GDM1 (cell line): ENCODE measurements at regions not wholly inside any gene's neighbourhood (a gene's known extent, or its start where the extent isn't known, plus 50 kb on each side); places are given as distances from the start of the nearest gene placed in this dataset.
"Not testable (repeated sequence)": the region's sequence is repeated elsewhere in the genome, so short reads cannot be mapped to it uniquely, and the experiment has no call there.

Experiments
- DNase-seq: peaks from one replicate; lab custom pipeline; 2025; lab: John Stamatoyannopoulos, UW

DNA sequence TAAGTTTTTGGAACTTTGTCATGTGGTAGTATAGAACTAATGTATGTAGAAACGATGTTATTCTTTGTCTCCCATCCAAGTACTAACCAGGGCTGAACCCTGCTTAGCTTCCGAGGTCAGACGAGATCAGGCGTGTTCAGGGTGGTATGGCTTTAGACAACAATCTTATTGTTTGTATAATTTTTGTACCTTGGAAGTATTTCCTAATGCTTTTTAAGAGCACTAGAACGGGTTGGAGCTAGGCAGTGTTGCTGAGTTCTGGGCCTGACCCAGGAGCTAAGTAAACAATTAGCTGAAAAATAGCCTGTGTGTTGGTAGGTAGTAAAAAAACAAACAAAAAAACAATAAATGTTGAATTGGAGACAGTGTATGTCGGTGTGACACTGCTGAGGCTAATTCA lies 244.3 kb downstream of the EMP1 start:
- DNase-seq = no peak

DNA sequence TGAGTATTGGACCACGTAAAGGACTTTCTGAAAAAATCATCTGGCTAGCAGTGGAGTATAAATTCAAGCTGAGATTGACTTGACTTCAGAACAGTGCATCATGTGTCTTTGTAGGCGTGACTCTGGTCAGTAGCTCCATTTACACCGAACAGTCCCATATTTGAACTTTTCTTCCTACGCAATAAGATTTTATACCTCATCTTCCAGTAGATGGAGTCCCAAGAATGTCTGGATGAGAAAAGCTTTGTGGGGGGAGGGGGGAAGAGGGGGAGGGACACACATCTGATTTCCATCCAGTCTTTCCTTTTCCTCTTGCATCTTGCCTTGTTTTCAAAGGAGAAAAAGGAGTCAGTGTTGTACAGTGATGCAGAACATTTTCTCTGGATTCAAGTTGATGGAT lies 241.0 kb downstream of the EMP1 start:
- no peak for DNase-seq

DNA sequence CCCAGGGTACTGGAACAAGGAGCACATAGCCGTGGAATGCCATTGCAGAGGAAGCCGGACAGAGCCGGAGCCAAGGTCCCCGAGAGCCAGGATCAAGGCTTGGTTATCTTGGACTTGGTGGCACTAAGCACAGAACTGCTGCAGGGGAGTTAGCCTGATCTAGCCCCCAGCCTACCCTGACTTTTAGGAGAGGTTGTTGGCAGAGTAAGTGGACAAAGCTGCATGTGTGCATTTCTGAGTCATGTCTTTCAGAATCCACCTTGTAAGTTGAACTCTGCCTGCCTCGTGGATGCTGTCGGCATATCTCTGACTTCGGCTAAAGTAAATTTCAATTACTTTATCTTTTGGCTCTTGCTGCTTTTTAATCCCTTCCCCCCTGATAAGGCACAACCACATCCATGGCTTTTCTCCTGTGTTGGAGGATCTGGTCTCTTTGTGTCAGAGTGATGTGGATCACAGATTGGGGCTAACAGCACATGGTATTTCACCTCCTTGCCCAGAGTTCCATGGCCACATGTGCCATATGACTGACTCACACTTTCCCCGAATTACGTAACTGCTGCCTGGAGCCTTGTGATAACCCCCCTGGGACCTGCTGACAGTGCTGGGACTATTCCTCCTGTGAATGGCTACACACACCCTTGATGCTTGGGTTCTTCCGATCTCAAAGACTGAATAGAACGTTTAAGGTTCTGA lies 240.3 kb downstream of the EMP1 start:
- DNase-seq = no peak

DNA sequence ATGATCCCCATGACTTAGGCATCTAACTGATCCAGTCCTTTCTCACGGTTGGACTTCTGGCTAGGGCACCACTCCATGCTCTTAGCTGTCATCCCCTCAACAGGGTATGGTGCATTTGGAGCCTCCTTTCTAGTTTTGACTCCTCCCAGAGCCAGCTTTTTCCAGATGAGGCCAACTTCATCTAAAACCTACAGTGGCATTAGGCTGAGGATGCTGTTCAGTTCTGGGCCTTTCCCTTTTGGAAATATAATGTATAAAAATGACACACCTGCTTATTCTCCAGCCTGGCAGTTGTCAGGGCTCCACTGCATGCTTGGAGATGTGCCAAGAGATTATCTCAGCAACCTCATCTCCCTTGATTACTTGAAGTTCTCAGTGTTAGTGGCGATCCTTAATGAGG lies 239.7 kb downstream of the EMP1 start:
- DNase-seq = no peak

DNA sequence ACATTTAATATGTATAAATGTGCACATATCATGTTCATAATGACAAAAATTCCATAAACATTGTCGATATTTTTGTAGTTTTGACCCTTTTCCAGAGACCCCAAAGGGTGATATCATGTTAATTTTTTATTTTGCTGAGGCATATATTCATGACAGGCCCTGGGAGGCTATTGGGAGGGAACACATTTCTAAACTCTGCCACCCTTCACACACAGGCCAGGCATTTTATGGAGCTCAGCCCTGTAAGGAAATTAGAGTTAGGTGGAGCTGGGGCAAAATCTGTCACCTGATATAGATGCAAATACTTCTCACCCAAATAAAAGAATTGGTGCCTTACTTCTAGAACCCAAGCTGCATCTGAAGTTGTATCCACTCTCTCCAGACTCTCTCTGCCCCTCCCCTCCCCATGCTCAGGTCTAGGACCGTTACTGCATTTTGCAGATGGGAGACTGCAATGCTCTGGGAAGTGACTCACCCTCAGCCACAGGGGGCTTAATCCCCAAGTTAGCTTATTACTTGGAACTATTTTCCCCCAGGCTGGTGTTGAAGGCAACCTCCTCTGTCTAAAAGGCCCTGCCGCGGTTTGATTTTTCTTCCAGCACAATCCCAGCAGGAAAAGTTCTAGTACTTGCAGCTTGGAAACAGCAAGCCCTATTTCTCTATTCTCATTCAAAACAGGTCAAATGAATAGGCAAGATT lies 238.9 kb downstream of the EMP1 start:
- DNase-seq = no peak

DNA sequence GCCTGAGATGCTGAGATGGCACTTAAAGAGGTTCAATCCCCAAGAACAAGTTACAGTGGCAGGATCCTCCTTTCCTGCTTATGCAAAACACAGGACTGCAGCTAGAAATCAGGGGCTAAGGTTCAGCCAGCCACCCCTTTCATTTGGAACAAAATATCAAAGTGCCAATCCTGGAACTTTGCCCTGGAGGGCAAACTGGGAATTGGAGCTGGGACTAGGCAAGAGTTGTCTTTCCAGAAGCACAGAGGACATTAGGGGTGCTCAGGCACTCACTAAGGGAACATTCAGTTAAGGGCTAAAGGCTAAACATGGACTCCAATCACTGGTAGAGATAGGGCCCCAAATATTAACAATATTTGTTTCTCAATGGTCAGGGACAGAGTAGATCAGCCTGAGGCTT lies 237.2 kb downstream of the EMP1 start:
- DNase-seq = no peak

DNA sequence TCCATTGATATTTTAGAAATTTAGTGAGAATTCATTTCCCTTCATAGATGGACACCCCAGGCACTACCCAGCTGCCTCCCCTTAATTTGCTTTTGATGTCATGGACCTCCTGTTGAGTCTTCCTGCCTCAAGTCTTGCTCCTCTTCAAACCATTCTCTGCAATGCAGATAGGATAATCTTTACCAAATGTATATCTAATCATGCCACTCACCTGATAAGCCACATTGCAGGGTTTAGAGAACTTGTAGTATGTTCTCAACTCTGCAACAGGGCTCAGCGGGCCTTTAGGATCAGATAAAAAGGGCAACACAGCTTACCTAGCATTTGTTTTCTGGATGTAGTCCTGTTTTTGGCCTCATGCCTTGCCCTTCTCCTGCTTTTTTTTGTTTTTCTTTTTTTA lies 234.5 kb downstream of the EMP1 start:
- DNase-seq = no peak

DNA sequence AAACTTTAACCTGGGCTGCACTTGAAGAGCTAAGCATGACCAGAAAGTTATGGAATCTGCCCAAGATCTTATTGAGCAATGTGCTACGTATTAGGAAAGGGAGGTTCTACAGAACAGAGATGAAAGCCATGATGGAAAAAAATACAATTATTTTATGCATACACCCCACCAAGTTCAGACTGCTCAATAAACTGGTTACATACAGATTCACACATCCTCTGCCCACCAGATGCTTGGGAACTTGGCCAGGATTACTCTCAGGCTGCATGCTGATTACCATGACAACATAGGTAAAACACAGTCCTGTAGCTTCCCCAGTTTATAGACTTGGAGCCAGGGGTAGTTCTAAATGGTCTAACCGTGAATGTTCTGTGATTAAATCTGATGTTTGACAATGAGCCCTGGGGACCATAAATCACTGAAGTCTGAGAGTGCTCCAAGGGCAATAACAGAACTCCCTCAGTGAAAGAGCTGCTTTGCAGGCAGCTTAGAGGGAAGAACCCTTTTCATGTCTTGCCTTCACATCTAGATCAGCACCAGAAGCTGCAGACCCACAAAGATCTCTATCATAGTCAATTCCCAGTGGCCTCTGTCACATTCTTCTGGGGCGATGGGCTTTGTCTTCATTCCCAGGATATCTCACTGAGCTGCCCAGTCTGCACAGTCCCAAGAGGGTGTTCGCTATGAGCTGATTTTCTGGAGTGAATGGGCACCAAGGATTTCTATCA lies 232.2 kb downstream of the EMP1 start:
- no peak for DNase-seq

DNA sequence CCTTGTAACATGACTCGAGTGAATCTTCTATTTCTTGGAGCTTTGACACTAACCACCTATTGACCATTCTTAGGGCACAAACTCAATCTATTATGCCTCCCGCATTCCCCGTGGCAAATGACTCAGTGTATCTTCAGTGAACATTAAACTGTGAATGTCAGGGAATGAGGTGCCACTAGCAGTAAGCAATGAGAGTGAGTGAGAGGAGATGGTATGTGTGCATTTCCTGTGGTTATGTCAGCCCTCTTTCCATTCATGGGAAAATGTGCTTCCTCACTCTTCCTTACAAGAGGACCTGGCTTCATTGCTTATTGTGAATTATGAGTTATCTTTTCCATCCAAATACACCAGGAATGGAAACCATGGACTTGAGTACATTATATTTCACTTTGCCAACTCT lies 229.2 kb downstream of the EMP1 start:
- no peak for DNase-seq

DNA sequence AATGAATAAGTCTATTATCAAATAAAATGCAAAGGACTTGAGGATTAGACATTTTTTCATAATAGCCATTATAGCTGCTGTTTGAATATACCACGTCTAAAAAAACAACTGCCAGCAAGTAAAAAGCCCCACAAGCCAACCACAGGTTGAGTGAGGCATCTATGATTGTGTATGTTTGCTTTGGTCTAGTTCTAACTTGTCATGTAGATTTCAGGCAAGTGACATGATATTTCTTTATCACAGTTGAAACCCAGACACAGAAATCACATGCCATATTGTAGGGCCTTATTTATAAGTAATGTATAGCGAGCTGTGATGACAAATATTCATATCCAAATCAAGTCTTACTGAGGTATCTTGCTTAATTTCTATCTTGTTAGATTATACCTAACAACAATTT lies 225.8 kb downstream of the EMP1 start:
- DNase-seq = no peak

DNA sequence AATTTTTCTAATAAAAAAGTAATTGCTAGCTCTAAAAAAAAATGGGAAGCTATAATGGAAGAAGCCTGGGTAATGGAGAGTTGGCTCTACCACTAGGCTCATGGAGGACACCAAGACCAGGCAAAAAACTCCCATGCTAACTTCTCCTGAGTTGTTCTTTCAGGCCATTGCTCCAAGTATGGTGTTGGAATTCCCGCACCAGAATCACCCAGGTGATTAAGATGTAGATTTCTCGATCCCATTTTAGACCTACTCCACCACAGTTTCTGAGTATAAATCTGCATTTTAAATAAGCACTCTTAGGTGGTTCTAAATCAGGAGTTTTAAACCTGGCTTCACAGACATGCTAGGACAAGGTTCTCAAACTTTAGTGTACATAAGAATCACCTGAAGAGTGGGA lies 221.0 kb downstream of the EMP1 start:
- DNase-seq = no peak

DNA sequence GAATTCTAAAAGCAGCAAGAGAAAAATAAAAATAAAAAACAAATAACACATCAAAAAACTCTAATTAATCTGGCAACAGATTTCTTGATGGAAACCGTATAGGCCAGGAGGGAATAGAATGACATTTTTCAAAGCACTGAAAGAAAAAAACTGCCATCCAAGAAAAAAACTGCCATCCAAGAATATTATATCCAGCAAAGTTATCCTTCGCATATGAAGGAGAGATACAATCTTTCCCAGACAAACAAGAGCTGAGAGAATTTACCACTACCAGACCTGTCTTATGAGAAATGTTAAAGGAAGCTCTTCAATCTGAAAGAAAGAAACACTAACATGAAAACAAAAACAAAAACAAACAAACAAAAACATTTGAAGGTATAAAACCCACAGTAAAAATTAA lies 214.8 kb downstream of the EMP1 start:
- no peak for DNase-seq

DNA sequence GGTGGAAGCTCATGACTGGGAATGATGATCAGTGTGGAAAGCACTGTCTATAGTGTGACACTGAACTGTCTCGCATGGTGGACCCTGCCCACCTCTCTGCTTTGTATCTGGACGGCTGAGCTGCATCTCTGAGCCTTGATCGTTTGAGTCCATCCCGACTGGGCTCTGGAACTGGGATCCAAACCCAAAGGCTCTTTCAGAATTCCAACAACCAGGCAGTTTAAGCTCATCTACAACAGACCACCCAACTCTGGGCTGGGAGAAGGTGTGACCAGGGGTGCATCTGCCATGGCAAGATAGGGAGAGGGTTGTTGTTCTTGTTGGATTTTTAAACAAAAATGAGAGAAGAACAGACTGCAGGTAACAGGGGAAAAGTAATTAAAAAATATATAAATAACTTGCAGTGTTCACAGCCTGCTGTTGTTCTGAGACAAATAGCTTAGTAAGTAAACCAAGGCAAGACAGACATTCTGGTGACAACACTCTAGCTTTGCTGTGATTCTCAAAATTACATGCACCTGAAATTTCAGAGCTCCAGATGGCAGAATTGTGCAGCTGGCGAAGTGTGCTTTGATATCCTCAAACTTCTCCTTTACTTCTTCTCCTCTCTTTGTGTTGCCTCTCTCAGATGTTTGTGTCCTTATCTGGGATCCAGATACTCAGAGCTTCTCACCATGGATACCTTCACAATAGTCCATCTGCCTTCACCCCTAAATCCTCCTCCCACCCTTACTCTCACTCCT lies 209.6 kb downstream of the EMP1 start:
- DNase-seq = no peak

DNA sequence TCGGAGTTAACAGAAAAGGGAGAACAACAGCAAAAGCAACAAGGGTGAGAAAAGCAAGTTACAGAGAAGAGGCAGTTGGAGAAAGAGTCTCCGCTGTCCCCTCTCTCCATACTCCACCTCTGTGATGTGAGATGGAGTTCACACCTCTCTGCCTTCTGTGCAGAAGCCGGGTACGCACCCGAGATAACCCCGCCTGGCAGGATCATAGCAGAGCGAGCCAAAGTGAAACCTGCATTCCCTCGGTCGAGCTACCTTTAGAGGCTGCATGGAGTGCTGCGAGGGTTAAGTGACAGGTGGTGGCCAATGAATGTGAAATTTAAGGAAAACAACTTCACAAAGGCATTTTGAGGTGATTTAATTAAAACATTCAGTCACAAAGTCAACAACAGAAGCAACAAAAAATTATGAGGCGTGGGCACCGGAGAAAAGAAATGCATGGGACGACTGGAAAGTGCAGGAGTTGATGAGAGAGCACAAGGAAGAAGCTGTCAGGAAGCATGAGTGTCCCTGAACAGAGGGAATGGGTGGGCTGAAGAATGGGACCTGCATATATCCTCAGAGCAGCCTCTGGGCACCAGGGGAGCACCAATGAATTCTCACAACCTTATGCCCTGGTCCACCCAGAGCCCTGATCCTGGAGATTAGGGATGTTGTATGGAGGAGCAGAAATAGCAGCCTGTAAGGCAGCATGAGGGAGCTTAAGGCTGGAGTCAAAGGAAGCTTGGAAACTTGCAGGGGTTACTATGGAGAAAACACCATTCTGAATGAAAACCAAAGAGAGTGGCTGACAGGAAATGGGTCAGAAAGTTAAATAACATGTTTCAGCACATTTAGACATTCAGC lies 208.3 kb downstream of the EMP1 start:
- no peak for DNase-seq

DNA sequence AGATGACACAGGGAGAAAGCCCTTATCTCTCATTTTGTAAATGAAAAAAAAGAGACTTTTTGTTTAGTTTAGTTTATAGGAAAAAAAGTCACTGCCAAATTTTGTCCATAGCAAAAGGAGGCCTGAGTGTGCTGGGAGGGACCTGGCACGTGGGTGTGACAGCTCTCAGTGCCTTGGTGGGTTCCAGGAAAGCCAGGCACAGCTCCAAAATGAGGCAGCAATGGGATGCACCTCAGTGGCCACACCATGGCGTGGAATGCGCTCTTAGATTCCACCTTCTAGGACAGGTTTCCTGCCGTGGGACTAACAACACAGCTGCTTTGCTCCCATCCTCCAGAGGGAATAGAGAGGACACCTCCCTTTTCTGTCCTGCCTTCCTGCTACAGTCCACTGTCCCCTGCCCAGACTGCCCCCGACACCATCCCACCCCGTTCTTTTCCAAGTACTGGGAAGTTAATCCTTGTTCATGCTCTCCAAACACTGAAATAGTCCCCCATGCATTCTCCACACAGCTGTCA lies 207.6 kb downstream of the EMP1 start:
- DNase-seq = no peak

DNA sequence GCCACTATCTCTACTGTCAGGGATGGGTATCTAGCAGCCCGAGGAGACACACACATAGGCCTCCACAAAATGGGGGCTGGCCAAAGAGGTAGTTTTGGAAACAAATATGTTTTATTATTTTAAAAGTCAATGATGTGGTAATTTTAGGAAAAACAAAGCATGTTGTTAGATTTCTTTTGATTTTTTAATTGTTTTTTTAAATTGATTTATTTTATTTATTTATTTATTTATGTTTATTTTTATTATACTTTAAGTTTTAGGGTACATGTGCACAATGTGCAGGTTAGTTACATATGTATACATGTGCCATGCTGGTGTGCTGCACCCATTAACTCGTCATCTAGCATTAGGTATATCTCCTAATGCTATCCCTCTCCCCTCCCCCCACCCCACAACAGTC lies 194.8 kb downstream of the EMP1 start:
- DNase-seq = not testable (repeated sequence)

DNA sequence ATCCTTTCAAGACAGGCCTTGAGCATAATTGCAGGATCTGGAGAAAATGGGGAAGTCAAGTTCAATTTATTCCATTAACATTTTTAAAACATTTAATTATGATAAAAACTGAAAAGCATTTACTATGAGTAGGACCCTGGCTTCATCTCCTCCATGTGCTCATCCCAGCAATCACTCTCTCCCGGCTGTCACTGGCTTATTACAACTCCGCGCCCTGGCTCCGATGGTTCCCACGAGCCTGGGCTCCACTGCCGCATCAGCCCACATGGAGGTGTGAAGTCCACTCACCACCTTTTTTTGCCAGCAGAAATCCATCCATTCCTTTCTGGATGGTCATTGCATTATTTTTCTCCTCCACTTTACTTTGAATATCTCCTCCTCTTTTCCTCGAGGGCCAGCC lies 194.4 kb downstream of the EMP1 start:
- no peak for DNase-seq

DNA sequence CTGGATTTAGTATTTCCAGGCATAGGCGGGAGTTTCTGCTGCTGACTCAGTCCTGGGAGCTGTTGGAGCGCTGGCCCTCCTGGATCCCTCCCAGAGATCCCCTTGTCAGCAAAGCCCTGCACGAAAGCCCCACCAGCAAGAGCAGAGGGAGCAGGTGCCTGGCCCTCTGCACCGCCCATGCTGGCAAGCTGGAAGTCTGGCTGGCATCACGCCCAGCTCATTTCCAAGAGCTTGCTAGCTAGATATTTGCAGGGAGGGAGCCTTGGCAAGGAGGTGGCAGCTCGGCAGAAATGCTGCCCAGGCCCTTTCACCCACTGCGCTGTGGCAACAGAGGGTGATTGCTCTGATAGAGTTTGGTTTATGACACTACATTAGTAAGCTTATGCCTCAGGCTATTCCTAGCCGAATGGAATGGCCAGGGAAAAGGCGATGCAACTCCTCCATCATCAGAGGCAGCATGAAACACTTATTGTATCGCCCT lies 193.9 kb downstream of the EMP1 start:
- no peak for DNase-seq

DNA sequence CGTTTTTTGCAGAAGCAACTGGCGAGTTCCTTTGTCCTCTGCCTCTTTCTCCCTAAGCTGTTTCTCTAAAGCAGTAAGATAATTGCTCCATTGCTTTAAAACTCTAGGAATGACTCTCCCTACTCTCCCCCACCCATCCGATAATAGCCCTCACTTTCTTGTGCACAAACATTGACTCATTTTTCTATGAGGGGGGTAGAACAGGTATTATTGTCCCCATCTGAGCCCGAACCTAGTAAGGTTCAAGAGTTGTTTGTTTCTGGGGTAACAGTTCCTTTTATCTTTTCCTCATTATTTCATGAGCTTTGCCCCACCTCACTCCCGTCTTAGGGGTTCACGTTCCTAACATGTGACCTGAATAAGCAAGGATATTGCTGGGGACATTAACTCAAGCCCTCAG lies 190.6 kb downstream of the EMP1 start:
- DNase-seq = no peak

DNA sequence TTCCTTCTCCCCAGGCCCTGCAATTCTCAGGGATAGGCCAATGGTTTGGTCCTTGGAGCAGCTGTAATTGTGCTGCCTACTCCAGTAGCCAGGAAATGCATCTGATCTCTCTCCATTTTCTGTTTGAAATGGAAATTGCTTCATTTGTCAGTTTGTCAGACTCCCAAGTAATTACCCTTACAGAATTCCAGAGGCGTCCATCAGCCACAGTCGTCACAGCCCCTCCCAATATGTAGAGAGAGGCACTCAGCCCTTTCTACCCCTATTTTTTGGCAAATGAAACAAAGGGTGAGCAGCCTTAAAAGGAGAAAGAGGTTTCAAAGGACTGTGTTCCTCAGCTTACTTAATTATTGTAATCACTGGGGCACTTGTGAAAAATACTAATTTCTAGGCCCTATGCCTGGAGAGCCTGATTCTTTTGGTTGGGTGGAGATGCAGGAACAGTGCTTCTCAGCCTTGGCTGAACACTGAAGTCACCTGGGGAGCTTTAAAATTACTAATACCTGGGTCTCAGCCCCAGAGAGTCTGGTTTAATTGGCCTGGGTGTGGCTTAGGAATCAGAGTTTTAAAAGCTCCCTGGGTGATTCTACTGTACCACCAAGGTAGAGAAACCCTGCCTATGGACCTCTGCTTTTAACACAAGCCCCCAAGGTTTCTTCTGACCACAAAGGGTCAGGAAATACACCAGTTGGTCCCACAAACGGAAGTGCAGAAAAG lies 190.0 kb downstream of the EMP1 start:
- no peak for DNase-seq

DNA sequence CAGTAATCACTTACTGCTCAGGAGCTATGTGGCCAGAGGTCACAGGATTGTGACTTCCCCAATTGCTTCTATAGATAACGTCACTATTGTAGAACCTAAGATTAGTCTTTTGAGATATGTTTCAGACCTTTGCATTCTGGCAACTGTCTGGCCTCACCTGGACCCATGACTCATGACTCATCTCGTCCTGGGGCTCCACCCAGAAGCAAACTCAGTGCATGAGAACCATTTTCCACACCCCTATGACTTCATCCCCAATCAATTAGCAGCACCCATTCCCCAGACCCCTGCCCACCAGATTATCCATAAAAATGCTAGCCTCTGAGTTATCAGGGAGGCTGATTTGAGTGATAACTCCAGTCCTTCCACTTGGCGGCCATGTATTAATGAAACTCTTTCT lies 186.9 kb downstream of the EMP1 start:
- DNase-seq = no peak
